NCI-H1436 treated with DMSO at 0.1 percent for 48 hours (cell line): ENCODE measurements at regions not wholly inside any gene's neighbourhood (a gene's known extent, or its start where the extent isn't known, plus 50 kb on each side); places are given as distances from the start of the nearest gene placed in this dataset.

Source experiments
- DNase-seq: peaks from one replicate; lab custom pipeline; 2025; lab: John Stamatoyannopoulos, UW

GRCh38 chr6:44678252-44678935, 290.9 kb downstream of the CDC5L start:
- no peak for DNase-seq

DNA sequence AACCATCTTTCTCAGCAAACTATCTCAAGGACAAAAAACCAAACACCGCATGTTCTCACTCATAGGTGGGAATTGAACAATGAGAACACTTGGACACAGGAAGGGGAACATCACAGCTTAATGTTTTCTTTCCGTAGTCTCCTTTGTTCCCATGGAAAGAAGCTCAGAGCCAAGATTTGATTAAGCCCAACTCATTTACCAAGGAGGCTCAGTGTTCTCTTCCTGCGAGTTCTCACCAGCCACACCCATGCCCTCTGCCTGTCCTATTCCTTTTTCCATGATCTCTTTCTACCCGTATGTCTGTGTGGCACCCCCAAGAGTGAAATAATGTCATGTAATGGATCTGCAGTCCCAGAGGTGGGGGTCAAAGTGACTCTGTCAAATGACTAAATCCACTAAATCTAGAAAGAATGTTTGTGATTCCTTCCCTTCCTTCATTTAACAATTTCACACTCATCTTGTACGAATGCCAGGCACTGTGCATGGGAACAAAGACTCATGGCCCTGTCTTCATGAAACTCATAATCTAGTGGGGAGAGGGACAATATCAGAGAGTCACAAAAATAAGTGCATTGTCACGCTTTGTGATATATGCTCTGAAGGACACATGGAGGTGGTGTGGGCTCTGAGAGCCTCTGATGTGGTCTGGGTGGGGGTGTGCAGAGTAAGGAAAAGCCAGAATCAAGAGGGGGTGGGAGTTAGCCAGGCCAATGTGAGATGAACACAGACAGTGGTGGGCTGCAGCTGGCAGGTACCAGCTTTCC, 292.1 kb downstream of the CDC5L start:
- DNase-seq: no peak

DNA sequence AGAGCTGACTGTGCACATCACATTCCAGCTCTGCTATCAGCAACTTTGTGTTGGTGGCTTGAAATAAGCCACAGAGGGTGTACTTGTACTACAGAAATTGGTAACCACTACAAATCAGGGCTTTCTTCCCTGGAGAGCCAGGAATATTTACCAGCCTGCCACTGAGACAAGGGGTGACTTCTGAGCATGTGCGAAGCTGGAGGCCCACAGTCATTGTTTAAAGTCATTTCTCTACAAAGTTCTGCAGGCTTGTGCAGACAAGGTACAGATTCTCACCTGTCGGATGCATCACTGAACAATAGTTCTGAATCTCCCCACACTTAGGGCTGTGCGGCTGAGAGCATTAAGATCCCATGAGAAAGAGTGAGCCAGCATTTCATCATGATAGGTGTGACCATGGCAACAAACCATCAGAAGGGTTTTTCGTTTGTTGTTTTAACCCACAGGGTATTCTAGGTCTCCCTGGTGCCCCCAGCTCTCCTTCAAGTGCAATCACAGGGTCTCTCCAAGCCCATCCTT, 292.8 kb downstream of the CDC5L start:
- DNase-seq: no peak

DNA sequence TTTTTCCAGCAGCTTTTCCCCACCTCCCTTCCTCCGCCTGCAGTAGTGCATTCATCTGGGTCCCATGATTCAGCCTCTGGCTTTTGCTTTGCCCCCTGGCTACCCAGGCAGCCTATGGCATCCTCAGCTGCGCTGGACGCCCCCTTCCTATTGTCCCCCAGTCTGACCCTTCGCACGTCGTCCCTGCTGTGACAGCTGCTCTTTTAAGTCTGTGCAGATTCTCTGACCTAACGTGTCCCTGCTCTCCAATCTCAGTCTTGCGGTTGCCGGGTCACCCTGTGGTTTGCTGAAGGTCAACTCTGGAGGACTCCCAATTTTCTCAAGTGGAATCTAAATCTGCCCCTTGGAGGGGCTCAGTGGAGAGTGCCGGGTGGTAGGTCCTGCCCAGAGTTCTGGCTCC, 294.3 kb downstream of the CDC5L start:
- no peak for DNase-seq

GRCh38 chr6:44682280-44682679, 294.8 kb downstream of the CDC5L start:
- DNase-seq: no peak

DNA sequence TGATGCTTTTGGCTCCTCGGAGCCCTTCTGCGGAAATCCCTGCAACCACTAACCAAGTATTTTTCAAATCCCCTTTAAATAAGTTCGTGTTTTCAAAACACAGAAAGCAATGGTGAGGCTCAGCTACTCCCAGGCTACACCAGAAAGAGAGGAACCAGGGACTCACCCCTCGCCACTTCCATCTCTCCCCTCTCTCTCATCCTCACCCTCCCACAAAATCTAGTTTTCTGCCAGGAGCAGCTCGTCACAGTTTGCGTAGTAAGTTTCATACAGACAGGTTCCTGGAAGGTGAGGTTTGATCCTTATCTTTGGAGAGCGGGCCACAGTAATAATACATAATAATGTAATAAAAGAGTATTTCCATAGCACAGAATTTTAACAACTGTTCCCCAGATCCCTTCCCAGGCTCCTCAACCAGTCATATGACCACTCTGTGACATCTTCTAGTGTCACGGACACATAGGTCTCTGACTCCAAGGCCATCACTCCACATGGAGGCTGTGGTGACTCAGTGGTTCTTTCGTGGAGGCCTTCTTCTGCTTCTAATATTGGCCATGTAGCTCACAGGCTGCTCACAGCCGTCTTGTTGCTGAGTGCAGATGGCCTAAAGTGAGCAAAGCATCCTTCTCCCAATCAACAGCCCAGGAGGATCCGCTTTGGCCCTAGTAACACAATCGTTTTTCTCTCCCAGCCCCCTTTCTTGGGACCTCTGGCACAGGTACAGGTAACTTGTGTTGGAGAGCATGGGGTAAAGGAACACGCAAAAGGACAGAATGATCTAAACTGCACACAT, 295.7 kb downstream of the CDC5L start:
- no peak for DNase-seq

GRCh38 chr6:44685213-44685612, 297.7 kb downstream of the CDC5L start:
- DNase-seq: no peak

DNA sequence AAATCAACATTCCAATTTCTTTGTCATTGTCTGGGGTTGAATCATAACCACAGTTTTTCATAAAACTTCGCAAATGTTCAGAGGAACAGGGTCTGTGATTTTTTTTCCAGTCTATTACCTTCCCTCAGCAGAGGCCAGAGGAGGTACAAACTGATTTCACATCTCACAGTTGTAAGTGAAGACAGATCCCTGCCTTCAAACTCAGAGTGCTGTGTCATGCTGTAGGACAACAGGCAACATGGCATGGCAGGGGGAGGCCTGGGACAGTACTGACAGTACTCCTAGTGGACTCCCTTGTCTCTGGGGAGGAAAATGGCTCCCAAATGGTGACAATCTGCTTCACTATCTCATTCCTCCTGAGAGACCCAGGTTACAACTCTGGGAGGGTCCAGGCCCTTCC, 308.6 kb downstream of the CDC5L start:
- DNase-seq: no peak

DNA sequence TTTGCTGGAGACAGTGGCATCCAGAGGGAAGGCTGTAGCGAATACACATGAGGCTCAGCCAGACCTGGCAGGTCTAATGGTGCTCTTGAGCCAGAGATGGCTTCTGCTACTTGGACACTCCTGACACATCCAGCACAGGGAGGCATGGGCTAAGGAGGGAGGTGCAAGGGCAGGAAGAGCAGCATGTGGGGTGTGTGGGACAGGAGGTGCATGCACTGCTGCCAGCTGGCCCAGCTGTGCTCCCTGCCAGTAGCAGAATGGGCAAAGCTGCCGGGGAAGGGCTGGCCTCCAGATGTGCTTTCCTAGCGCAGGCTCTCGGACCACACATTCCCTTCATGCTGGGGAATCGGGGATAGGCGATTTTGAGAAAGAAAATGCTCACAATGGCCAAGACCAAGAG, 309.2 kb downstream of the CDC5L start:
- DNase-seq: no peak

GRCh38 chr6:44697327-44697726, 309.8 kb downstream of the CDC5L start:
- no peak for DNase-seq

- DNase-seq: no peak
Observed at GRCh38 chr6:44698602-44699001, 311.1 kb downstream of the CDC5L start.

GRCh38 chr6:44699082-44699481, 311.6 kb downstream of the CDC5L start:
- DNase-seq: no peak

- no peak for DNase-seq
Observed at GRCh38 chr6:44699851-44700250, 312.3 kb downstream of the CDC5L start.

- DNase-seq: no peak
Observed at GRCh38 chr6:44700422-44700821, 312.9 kb downstream of the CDC5L start.

- DNase-seq: no peak
Observed at GRCh38 chr6:44701038-44701636, 313.6 kb downstream of the CDC5L start.

DNA sequence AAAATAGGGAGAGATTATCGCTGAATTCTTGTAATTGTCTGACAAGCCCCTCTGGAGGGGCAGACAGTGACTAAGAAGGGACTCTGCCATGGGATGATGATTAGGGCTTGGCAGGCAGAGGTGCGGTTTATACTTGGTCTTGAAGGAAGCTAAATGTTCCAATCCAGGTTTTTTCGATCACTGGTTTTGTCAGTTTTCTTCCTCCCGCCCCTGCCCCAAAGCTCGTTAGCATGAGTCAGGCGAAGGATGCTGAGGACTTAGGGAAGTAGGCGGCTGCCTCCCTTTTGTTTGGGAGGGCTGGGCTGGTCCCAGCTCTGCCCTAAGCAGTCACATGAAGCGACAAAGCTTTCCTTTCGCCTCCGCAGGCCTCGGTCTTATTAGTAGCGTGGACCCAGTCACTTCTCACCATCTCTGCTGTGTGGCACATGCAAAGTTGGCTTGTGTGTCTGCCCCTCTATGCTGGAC, 314.2 kb downstream of the CDC5L start:
- DNase-seq: no peak

DNA sequence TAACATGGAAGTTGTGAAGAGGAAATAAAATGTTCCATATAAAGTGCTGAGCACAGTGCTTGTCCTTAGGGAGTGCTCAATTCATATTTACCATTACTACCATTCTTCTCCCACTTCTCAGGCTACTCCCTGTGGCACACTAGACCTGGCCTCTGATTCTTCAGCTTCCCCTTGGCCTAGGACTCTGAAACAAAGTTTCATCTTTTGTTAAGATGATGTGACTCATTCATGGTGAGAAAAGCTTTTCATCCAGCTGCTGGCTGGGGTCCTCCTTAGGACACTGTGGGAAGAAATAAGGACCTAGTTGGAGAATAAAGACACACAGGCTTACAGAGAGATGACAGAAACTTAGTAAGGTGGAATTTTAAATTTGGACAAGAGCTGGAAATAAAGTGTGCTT, 314.8 kb downstream of the CDC5L start:
- DNase-seq: no peak

- no peak for DNase-seq
Observed at GRCh38 chr6:44704240-44705150, 317.0 kb downstream of the CDC5L start.

DNA sequence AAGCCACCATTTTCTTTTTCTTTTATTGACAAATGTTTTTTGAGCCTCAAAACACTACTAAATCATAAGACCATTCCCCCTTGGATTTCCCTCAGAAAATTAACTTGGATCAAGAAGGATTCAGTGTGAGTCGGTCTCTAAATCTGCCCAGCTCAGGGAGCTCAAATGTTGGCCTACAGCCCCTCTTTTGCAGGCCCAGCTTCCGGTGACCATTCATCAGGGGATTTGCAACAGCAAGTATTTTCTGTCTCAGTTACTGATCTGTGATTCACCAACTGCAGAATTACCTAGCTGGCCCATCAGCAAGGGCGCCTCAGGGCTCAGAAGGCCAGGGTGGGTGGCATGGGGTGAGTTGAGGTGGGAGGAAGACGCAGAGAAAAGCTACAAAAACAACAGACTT, 318.1 kb downstream of the CDC5L start:
- no peak for DNase-seq

GRCh38 chr6:44706011-44706410, 318.5 kb downstream of the CDC5L start:
- no peak for DNase-seq

DNA sequence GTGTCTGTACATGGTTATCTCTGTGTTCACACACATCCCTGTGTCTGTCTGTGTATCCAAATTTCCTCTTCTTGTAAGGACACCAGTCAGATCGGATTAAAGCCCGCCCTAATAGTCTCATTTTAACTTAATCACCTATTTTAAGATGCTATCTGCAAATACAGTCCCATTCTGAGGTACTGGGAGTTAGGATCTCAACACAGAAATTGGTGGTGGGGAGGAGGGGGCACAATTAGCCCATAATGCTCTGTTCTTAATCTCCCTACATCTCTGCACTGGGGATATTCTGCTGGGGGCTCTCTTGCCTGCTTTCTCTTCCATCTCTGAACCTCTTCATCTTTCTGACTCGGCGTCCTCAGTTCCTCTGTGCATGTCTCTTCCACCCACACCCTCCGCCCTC, 320.7 kb downstream of the CDC5L start:
- DNase-seq: no peak
